ENCODE measurements at regions not wholly inside any gene's neighbourhood (a gene's known extent, or its start where the extent isn't known, plus 50 kb on each side); places are given as distances from the start of the nearest gene placed in this dataset.

- no peak overlapping the region for H4K5ac ChIP-seq (ENCODE audit: insufficient read length, low read depth, low read length)
- no peak overlapping the region for H3K4me2 ChIP-seq (ENCODE audit: insufficient read depth in 1 of 2, low read depth in 2 of 2, low read length in 2 of 2)
- H3K27me3 ChIP-seq (replicated peaks in 1 of 4; ENCODE audit: control insufficient read depth in 3 of 4, extremely low read depth in 1 of 4, insufficient read depth in 3 of 4, low read length in 3 of 4): no peaks in the 10 kb centered on the region
- H2BK120ac ChIP-seq (replicated peaks; ENCODE audit: low read depth, low read length): no peak overlapping the region
- no peaks in the 10 kb centered on the region for H3K4me1 ChIP-seq (replicated peaks in 1 of 4; ENCODE audit: control insufficient read depth in 3 of 4, insufficient read depth in 4 of 4, low read length in 3 of 4)
- H3K4ac ChIP-seq (replicated peaks; ENCODE audit: insufficient read length, low read depth, low read length): no peak overlapping the region
- no peak overlapping the region for H4K91ac ChIP-seq (replicated peaks; ENCODE audit: insufficient read length, low read length)
- no peak overlapping the region for H3K9ac ChIP-seq (replicated peaks in 1 of 4; ENCODE audit: extremely low read depth in 1 of 4, low read depth in 3 of 4, low read length in 3 of 4)
- no peak overlapping the region for H3K23ac ChIP-seq (ENCODE audit: insufficient read length)
- no peak for FAIRE-seq
- H3K27ac ChIP-seq (ENCODE audit: low read depth, low read length): no peak overlapping the region
- H4K8ac ChIP-seq (ENCODE audit: extremely low read depth, insufficient read depth, low read length): no peak overlapping the region
- CTCF ChIA-PET (ENCODE audit: partially characterized antibody): interaction anchor here (0.7 to 1.7 kb wide), 3 partner anchors 31 to 59 kb away, joined by 3 to 4 read pairs (median 3); no protein-coding TSS in a partner anchor
- H2AFZ ChIP-seq (ENCODE audit: low read length): no peak overlapping the region
- H2BK12ac ChIP-seq (ENCODE audit: low read depth, low read length): no peak overlapping the region
- no peak overlapping the region for H2BK15ac ChIP-seq (ENCODE audit: low read length)
- no peak overlapping the region for H3K18ac ChIP-seq (ENCODE audit: extremely low read depth, low read length)
- H3K36me3 ChIP-seq (ENCODE audit: control insufficient read depth in 2 of 4, insufficient read depth in 4 of 4, low read length in 3 of 4): no peaks in the 10 kb centered on the region
- H4K20me1 ChIP-seq (replicated peaks in 1 of 2; ENCODE audit: control insufficient read depth in 1 of 2, insufficient read depth in 2 of 2, low read length in 2 of 2): no peaks in the 10 kb centered on the region
- POLR2A ChIA-PET (ENCODE audit: partially characterized antibody): no interaction called here
- no peak for DNase-seq (ENCODE audit: low read depth in 1 of 2, low spot score in 2 of 2)
- H3K79me1 ChIP-seq (ENCODE audit: low read depth, low read length): no peaks in the 10 kb centered on the region
- no peak overlapping the region for H3K56ac ChIP-seq (replicated peaks; ENCODE audit: insufficient read length, low read depth, low read length)
- no peak overlapping the region for H2BK5ac ChIP-seq (ENCODE audit: low read depth, low read length)
- no peak overlapping the region for H2AK5ac ChIP-seq (ENCODE audit: low read depth, low read length)
- no peak overlapping the region for H2BK20ac ChIP-seq (ENCODE audit: low read length)
- H3K14ac ChIP-seq (ENCODE audit: insufficient read length): no peak overlapping the region
- WGBS, 2 experiments (ENCODE audit: extremely low coverage in 1 of 2, insufficient coverage in 1 of 2, insufficient read length in 1 of 2, insufficient replicate concordance in 2 of 2, low coverage in 1 of 2, low lambda C conversion rate in 2 of 2, missing lambda C conversion rate in 1 of 2): 87% methylated on average over 11 of the region's 11 CpGs; no CpG with 5 or more reads in 1 of the 2 experiments
- peaks cover 2 to 9% of the 10 kb centered on the region in 2 experiments; a peak in 2 of 4 replicates for H3K9me3 ChIP-seq (ENCODE audit: insufficient read depth in 2 of 2, low read depth in 1 of 2, low read length in 1 of 2)
- no peak overlapping the region for H3K4me3 ChIP-seq (ENCODE audit: extremely low read depth in 1 of 4, insufficient read depth in 2 of 4, low read depth in 3 of 4, low read length in 4 of 4)
- no peaks in the 10 kb centered on the region for H3K23me2 ChIP-seq (ENCODE audit: low read depth, low read length)
- H3K79me2 ChIP-seq (ENCODE audit: control insufficient read depth in 1 of 2, insufficient read depth in 2 of 2, low read length in 2 of 2): no peaks in the 10 kb centered on the region
- TF ChIP-seq FOSL1 (IDR thresholded peaks at IDR 0.05; ENCODE audit: insufficient read depth, low read depth, low read length): no peak
- no peak for TF ChIP-seq TEAD4 (IDR thresholded peaks at IDR 0.05; ENCODE audit: low read depth, low read length)
Observed at GRCh38 chr12:93154753-93155480, 222.8 kb upstream of the NUDT4 start.

Data from H1 (cell line).